SH-SY5Y (cell line): ENCODE measurements at regions not wholly inside any gene's neighbourhood (a gene's known extent, or its start where the extent isn't known, plus 50 kb on each side); places are given as distances from the start of the nearest gene placed in this dataset.

Experiments
- GATA2 ChIP-seq: IDR thresholded peaks from 2 replicates; pipeline ENCODE4 v1.6.1; 2011; ENCODE audit warnings: mild to moderate bottlenecking, low read depth, low read length
- GATA3 ChIP-seq: IDR thresholded peaks from 2 replicates; pipeline ENCODE4 v1.6.1; 2011; ENCODE audit warnings: low read depth, mild to moderate bottlenecking, low read length, moderate library complexity

- TF ChIP-seq GATA2 (peak; percentile 53; the same call in 1 of the 2 replicates), GATA3 (no peak)
Measured at GRCh38 chr10:55024713-55025112, 223.7 kb upstream of the PCDH15 start.
